HG03439 (cell line): ENCODE measurements at regions not wholly inside any gene's neighbourhood (a gene's known extent, or its start where the extent isn't known, plus 50 kb on each side); places are given as distances from the start of the nearest gene placed in this dataset.

Experiments
- ATAC-seq: cut with Tn5 transposase; IDR thresholded peaks from one replicate; pipeline ENCODE4 v1.9.1; 2021; ENCODE audit warnings: mild to moderate bottlenecking, moderate library complexity; ENCODE audit not compliant: unreplicated experiment

- no peak for ATAC-seq
Observed at GRCh38 chr12:127896661-127897060, 370.3 kb upstream of the TMEM132C start.

GRCh38 chr12:127898616-127899015 is 368.4 kb upstream of the TMEM132C start:
- no peak for ATAC-seq

DNA sequence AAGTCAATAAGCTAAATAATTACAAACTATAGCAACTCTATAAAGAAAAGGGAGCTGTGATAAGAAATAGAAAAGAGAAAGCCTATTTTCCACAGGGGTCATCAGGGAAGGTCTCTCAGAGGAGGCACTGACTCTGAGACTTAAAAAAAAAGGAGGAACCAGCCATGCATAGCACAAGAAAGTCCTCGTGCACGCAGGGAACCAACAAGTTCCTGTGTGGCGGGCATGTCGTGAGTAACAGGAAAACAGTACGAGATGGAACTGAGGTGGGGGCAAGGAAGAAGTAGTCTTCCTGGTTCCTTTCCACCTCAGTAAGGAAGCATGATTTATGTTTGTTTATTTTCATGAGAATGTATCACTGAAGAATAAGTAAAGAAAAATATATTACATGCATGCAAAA is 367.0 kb upstream of the TMEM132C start:
- ATAC-seq = no peak

- ATAC-seq = no peak
Observed at GRCh38 chr12:127900386-127900785, 366.6 kb upstream of the TMEM132C start.

- ATAC-seq = no peak
Observed at GRCh38 chr12:127903146-127903545, 363.8 kb upstream of the TMEM132C start.

DNA sequence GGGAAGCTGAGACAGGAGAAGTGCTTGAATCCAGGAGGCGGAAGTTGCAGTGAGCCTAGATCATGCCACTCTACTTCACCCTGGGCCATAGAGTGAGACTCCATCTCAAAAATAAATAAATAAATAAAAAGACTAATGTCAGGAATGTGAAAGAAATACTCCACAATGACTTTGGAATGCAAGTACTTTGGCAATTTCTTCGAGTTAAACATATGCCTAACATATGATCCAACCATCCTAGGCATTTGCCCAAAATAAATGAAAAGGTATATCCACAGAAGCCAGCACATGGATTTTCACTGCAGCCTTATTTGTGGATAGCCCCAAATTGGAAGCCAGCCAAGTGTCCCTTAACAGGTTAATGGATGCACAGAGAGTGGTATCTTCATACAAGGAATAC is 357.9 kb upstream of the TMEM132C start:
- no peak for ATAC-seq

GRCh38 chr12:127911291-127911690 is 355.7 kb upstream of the TMEM132C start:
- ATAC-seq = no peak

GRCh38 chr12:127912035-127912665 is 354.8 kb upstream of the TMEM132C start:
- no peak for ATAC-seq

DNA sequence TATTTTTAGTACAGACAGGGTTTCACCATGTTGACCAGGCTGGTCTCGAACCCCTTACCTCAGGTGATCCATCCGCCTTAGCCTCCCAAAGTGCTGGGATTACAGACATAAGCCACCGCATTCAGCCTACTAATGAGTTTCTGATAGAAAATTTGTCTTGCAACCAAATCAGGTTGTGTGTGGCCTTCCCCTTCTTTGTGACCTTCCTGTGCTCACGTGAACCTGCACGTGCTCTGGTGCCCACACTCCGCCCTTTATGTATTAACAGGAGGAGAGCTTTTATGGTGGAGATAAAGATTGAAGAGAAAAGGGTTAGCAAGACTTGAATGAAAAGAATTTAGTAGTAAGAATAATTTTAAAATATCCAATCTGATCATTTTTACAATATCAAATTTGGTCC is 343.5 kb upstream of the TMEM132C start:
- no peak for ATAC-seq

DNA sequence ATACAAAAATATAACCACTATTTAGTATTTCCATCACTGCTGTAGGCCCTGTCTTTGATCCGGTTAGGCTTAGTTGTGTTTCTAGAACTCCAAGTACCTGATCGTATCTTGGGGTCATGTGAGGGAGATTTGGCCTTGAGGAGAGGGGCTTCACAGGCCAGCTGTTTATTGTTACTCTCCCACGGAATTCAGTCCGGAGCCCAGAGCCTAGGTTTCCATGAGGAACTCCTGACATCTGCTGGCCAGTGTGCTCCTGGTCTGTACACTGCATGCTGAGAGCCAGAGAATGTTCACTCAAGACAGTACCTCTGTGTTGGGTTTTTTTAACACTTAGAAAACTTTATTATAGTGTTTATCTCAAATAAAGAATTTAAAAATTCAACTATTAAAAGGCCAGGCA is 341.0 kb upstream of the TMEM132C start:
- no peak for ATAC-seq

- ATAC-seq = no peak
Observed at GRCh38 chr12:127928178-127928577, 338.8 kb upstream of the TMEM132C start.

DNA sequence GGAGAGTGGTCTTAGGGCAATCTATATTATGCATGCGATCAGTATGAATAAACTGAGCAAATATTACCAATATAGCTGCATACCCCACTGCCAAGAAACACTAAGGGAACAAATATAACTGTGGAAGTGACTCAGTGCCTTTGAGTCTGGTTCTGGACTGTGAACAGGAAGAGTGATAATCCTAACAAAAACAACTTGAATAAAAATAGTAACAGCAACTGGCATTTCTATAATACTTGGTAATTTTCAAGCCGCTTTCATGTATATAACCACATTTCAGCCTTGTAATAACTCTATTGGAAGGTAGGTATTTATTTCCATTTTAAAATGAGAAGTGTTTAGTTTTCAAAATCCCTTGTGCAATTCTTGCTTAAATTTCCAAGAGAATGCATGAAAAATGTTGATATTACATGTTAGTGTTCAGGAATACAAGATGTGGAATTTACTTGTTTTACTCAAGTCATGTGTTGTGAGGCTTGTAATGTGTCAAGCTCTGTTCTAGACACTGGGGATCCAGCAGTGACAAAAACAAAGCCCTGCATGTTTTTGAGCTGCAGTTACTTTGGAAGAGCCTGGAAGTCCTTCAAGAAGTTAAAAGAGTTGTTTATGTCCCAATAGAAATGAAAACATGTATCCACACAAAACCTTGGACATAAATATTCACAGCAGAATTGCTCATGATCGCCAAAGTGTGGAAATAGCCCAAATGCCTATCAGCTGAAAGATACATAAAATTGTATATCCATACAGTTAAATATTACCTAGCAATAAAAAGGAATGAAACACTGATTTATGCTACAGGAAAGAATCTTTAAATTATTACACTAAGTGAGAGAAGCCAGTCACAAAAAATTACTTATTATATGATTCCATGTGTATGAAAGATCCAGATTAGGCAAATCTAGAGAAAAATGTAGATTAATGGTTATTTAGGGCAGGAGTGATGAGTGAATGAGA is 338.1 kb upstream of the TMEM132C start:
- ATAC-seq = no peak

DNA sequence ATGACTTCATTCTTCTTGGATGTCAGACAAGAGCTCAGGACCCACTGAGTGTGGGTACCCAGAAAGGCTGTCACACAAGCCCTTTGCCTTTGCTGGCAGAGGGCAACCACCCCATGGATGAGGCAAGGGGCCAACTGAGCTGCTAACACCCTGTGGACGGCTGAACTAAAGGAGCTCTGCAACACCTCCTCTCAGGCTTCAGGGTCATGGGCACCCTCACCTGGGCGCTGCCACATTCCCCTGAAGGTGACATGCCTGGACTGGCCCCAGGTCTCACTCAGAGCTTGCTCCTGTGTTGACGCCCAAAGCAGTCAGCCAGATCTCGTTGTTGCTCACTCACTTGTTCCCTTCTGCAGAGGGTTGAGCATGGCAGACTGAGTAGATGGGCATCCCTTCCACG is 336.8 kb upstream of the TMEM132C start:
- ATAC-seq = no peak

GRCh38 chr12:127934409-127934808 is 332.6 kb upstream of the TMEM132C start:
- no peak for ATAC-seq

DNA sequence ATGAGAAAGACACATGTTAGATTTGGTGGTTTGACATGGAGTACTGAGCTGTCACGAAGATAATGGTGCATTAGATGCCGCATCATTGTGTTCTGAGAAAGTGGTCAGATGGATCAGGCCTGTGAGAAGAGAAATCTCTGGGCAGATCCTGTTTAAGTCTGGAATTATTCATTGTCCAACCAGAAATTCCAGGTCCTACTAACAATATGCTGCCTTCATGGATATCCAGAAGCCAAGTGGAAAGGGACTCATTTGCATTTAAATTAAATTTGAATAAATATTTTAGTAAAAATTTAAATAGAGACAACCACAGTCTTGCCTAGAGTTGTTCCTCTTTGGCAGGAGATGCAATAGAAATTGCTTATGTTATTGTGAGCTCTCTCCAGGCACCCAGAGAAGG is 330.5 kb upstream of the TMEM132C start:
- no peak for ATAC-seq

DNA sequence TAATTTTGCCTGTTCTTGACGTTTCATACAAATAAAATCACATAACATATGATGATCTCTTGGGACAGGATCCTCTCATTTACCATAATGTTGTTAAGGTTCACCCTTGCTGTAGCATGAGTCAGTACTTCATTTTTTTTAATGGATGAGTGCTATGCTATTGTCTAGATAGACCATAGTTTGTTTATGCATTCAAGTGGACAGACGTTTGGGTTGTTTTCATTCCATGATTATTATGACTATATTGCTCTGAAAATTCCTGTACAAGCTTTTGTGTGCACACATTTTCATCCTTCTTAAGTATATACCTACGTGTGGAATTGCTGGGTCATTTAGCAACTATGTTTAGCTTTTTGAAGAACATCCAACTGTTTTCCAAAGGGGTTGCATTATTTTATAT is 325.6 kb upstream of the TMEM132C start:
- ATAC-seq = no peak

DNA sequence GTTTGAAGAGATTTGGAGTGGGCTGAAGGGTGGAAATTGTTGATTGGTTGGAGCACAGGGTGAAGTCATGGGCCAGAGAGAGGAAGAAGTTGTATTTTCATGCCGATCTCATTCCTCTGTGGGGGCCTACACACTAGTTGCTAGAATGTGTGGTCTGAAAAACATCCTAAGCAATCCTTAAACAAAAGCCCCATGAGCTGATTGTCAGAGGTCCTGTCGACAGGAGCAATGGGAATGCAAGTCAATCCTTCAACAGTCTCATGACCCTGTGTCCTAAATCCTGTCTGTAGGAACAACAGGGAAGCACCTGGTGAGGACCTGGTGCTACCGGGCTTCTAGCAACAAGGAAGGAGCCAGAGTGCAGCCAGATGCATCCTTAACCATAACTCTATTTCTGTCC is 324.0 kb upstream of the TMEM132C start:
- ATAC-seq = no peak

GRCh38 chr12:127943481-127944210 is 323.3 kb upstream of the TMEM132C start:
- no peak for ATAC-seq

DNA sequence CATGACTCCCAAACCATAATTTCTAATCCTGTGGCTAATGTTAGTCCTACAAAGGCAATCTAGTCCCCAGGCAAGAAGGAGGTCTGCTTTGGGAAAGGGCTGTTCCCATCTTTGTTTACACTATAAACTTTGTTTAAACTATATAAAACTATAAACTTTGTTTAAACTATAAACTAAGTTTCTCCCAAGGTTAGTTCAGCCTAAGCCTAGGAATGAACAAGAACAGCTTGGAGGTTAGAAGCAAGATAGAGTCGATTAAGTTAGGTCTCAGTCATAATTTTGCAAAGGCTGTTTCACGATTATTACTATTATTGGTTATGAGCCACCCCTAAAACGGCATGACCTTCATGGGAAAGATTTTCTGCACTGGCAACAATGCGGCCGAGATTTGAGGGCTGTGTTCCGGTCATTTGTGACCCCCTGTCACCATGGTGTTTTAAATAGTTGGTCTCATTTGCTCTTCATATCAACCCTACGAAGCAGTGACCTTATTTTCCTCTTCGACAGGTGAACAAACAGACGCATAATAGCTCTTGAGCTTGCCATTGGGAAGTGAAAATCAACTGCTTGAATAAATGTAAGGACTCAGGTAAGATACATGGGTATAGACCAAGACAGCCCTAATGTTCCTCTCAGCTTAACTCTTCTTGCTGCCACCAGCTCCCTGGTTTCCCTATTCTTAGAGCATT is 322.6 kb upstream of the TMEM132C start:
- no peak for ATAC-seq

DNA sequence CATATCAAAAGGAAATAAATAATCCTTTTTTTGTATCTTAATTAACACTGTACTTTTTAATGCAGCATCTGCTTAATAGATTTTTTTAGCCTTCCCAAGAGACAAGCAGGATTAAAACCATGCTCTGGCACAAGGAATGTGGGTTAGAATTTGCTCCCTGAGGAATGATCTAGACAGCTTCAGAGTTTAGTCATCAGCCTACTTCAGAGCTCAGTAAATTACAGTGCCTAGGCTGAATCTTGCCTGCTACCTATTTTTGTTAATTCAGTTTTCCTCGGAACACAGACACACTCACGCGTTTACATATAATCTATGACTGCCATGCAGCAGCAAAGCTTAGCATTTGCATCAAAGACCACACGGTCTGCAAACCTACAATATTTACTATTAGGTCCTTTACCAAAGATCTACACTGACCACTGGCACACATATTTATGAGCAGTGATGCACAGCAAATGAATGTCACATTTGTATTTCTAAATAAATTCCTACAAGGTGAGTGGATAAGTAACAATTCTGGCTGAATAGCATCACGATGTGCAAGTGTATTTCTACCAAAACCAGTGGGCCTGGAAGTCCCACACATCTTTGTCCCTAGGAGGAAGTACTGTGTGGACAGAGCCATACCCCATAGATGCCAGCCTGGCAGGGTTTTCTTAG is 309.8 kb upstream of the TMEM132C start:
- ATAC-seq = no peak

DNA sequence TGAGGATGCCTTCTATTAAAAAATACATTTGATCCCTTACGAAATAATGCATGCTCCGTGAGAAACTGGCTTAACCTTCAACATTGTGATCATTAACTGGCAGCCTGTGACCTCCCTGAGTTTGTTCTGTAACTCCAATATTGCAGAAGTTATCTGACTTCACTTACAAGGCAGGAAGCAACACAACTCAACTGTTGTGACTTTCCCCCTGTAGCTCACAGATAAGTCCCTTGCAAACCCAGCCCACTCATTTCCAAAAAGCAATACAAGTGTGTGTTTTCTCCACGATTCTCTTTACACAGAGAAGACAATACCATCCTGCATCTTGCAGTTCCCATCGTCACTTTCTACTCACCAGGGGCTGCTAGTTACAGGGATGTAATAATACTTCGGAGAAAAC is 304.7 kb upstream of the TMEM132C start:
- ATAC-seq = no peak
